ENCODE measurements at regions not wholly inside any gene's neighbourhood (a gene's known extent, or its start where the extent isn't known, plus 50 kb on each side); places are given as distances from the start of the nearest gene placed in this dataset.

DNA sequence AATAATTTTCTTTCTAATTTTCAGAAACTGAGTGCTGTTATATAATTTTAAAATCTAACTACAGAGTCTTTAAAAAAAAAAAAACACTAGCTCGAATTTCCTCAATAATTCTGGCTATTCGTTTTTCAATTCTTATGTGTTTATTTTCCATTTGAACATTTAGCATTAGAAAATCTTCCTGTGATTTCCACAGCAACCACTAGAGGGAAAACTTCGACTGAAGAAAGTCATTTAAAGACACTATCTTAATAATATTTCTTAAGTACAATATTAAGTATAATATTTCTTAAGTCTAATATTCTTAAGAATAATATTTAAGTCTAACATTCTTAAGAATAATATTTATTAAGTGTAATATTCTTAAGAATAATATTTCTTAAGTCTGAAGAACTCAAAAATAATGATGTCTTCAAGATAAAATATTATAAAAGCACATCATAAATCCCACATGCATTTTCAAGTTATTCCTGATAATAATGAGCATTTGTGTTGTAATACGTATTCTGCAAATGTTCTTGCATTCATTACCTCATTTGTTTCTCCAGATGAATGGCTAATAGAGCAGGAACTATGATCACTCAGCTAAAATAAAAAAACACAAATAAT, 118.4 kb upstream of the WDR17 start:
- TF ChIP-seq, protein P1, sequence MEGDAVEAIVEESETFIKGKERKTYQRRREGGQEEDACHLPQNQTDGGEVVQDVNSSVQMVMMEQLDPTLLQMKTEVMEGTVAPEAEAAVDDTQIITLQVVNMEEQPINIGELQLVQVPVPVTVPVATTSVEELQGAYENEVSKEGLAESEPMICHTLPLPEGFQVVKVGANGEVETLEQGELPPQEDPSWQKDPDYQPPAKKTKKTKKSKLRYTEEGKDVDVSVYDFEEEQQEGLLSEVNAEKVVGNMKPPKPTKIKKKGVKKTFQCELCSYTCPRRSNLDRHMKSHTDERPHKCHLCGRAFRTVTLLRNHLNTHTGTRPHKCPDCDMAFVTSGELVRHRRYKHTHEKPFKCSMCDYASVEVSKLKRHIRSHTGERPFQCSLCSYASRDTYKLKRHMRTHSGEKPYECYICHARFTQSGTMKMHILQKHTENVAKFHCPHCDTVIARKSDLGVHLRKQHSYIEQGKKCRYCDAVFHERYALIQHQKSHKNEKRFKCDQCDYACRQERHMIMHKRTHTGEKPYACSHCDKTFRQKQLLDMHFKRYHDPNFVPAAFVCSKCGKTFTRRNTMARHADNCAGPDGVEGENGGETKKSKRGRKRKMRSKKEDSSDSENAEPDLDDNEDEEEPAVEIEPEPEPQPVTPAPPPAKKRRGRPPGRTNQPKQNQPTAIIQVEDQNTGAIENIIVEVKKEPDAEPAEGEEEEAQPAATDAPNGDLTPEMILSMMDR (IDR thresholded peaks at IDR 0.05; ENCODE audit: low read length), result peak; percentile 46
- TF ChIP-seq EZH2 (optimal IDR thresholded peaks at IDR 0.05; ENCODE audit: low read depth, low read length) (no peak), EZH2phosphoT487 (IDR thresholded peaks at IDR 0.05; ENCODE audit: low read length) (no peak)
- H3K27ac ChIP-seq (ENCODE audit: low read length), result peak overlapping the region; percentile 8; the same call in 1 of the 2 replicates
- no peaks in the 10 kb centered on the region for H3K9me3 ChIP-seq (replicated peaks; ENCODE audit: insufficient read depth, low read length)
- no peaks in the 10 kb centered on the region for H3K36me3 ChIP-seq (replicated peaks; ENCODE audit: insufficient read depth, low read length)
- no peaks in the 10 kb centered on the region for H3K79me2 ChIP-seq (ENCODE audit: low read length)
- H3K9me2 ChIP-seq (replicated peaks; ENCODE audit: insufficient read depth, low read length), result no peaks in the 10 kb centered on the region
- DNase-seq, result peak; percentile 48
- peaks cover 8% of the 10 kb centered on the region; the same call in 1 of the 2 replicates for H3K4me1 ChIP-seq (ENCODE audit: low read length)
- no peaks in the 10 kb centered on the region for H3F3A ChIP-seq (ENCODE audit: insufficient read depth, low read length)
- H3K4me2 ChIP-seq (ENCODE audit: low read depth, low read length), result peak overlapping the region; percentile 57; the same call in 1 of the 2 replicates
- H3K27me3 ChIP-seq (replicated peaks; ENCODE audit: insufficient read depth, low read length), result no peaks in the 10 kb centered on the region
- H2AFZ ChIP-seq (ENCODE audit: low read length), result peak overlapping the region; percentile 88
- H3K9ac ChIP-seq (ENCODE audit: low read length), result peak overlapping the region; percentile 11; the same call in 1 of the 2 replicates
- no peaks in the 10 kb centered on the region for H4K20me1 ChIP-seq (ENCODE audit: insufficient read depth, low read length)
- H3K4me3 ChIP-seq (ENCODE audit: low read length), result peak overlapping the region; percentile 12; the same call in 1 of the 2 replicates

DNA sequence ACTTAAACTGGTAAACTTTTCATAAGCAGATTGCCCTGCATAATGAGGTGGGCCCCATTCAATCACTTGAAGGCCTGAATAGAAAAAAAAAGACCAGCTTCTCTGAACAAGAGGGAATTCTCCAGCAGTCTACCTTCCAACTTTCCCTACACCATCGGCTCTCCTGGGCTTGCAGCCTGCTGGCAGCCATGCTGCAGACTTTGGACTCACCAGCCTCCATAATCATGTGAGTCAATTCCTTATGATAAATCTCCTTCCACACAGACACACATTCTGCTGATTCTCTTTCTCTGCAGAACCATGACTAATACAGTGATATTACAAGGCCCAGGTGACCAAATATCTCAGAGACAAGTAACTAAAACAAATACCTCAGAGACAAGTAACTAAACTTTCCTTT, 113.8 kb upstream of the WDR17 start:
- H3K4me1 ChIP-seq (ENCODE audit: low read length), result peaks cover 6% of the 10 kb centered on the region; the same call in 1 of the 2 replicates
- no peak for TF ChIP-seq EZH2 (optimal IDR thresholded peaks at IDR 0.05; ENCODE audit: low read depth, low read length)
- TF ChIP-seq, protein P1 (IDR thresholded peaks at IDR 0.05; ENCODE audit: low read length), result no peak
- TF ChIP-seq EZH2phosphoT487 (IDR thresholded peaks at IDR 0.05; ENCODE audit: low read length), result no peak
- H3K4me3 ChIP-seq (ENCODE audit: low read length), result no peak overlapping the region
- H3K27me3 ChIP-seq (replicated peaks; ENCODE audit: insufficient read depth, low read length), result no peaks in the 10 kb centered on the region
- no peaks in the 10 kb centered on the region for H4K20me1 ChIP-seq (ENCODE audit: insufficient read depth, low read length)
- H2AFZ ChIP-seq (ENCODE audit: low read length), result no peak overlapping the region
- H3F3A ChIP-seq (ENCODE audit: insufficient read depth, low read length), result no peaks in the 10 kb centered on the region
- no peaks in the 10 kb centered on the region for H3K36me3 ChIP-seq (replicated peaks; ENCODE audit: insufficient read depth, low read length)
- H3K9ac ChIP-seq (ENCODE audit: low read length), result no peak overlapping the region
- H3K9me2 ChIP-seq (replicated peaks; ENCODE audit: insufficient read depth, low read length), result no peaks in the 10 kb centered on the region
- H3K27ac ChIP-seq (ENCODE audit: low read length), result no peak overlapping the region
- H3K4me2 ChIP-seq (ENCODE audit: low read depth, low read length), result no peak overlapping the region
- no peaks in the 10 kb centered on the region for H3K79me2 ChIP-seq (ENCODE audit: low read length)
- no peak for DNase-seq
- H3K9me3 ChIP-seq (replicated peaks; ENCODE audit: insufficient read depth, low read length), result no peaks in the 10 kb centered on the region

DNA sequence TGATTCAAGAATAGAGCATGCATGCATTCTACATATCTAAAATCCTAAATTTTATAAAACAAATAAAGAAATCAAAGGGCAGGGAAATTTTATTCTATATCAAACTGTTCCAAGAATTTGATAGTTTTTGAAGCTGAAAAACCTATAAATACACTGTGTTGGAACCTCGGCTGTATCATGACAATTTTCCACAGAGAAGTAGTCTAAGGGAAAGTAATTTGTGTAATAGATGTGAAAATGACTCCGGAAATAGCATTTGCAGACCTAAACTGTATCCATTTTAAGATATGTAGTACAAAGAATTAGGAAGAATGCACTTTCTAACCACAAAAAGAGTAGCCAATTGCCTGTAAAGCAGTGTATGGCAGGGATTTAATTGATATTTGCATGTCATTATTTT, 112.5 kb upstream of the WDR17 start:
- Histone ChIP-seq H3K9me2 (replicated peaks; ENCODE audit: insufficient read depth, low read length) (no peaks in the 10 kb centered on the region), H2AFZ (ENCODE audit: low read length) (no peak overlapping the region), H3K4me1 (ENCODE audit: low read length) (peaks cover 6% of the 10 kb centered on the region; the same call in 1 of the 2 replicates), H3F3A (ENCODE audit: insufficient read depth, low read length) (no peaks in the 10 kb centered on the region), H3K4me3 (ENCODE audit: low read length) (no peak overlapping the region), H3K4me2 (ENCODE audit: low read depth, low read length) (no peak overlapping the region), H3K36me3 (replicated peaks; ENCODE audit: insufficient read depth, low read length) (no peaks in the 10 kb centered on the region), H3K27me3 (replicated peaks; ENCODE audit: insufficient read depth, low read length) (no peaks in the 10 kb centered on the region), H3K27ac (ENCODE audit: low read length) (no peak overlapping the region), H3K9me3 (replicated peaks; ENCODE audit: insufficient read depth, low read length) (no peaks in the 10 kb centered on the region), H4K20me1 (ENCODE audit: insufficient read depth, low read length) (no peaks in the 10 kb centered on the region), H3K79me2 (ENCODE audit: low read length) (no peaks in the 10 kb centered on the region), H3K9ac (ENCODE audit: low read length) (no peak overlapping the region)
- peak; percentile 33 for DNase-seq
- TF ChIP-seq EZH2phosphoT487 (IDR thresholded peaks at IDR 0.05; ENCODE audit: low read length) (no peak), EZH2 (optimal IDR thresholded peaks at IDR 0.05; ENCODE audit: low read depth, low read length) (no peak)
- TF ChIP-seq, protein P1 (IDR thresholded peaks at IDR 0.05; ENCODE audit: low read length), result no peak

Data from MM.1S (cell line).